ENCODE measurements at regions not wholly inside any gene's neighbourhood (a gene's known extent, or its start where the extent isn't known, plus 50 kb on each side); places are given as distances from the start of the nearest gene placed in this dataset.

DNA sequence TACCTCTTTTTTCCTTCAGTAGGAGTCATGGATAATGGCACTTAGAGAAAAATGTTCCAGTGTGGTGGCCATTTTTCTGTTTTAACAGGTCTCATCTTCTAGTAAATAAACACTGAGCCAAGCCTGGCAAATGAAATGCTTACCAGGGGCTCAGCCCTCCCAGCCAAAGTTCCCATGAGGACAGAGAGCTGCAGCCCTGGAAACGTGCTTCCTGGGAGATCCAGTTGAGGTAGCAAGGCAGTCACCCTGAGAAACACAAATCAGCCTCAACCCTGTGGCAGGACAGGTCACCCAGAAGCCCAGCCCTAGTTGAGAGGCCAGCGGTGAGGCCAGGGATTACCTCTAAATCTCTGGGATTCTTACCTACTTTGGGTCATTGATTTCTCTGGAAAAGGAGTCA lies 140.1 kb downstream of the LNPK start:
- TF ChIP-seq CTCF (IDR thresholded peaks at IDR 0.05) (no peak), POLR2A (IDR thresholded peaks at IDR 0.05) (no peak)

All from uterus (tissue), 2 donors.